ENCODE measurements at regions not wholly inside any gene's neighbourhood (a gene's known extent, or its start where the extent isn't known, plus 50 kb on each side); places are given as distances from the start of the nearest gene placed in this dataset.

- TF ChIP-seq CTCF (conservative IDR thresholded peaks at IDR 0.05; ENCODE audit: low read length): no peak
- no peak overlapping the region for H3K4me3 ChIP-seq (ENCODE audit: low read length)
- DNase-seq (ENCODE audit: low read depth): no peak
Measured at GRCh38 chr12:105464406-105464805, 133.9 kb downstream of the C12orf75 start.

- DNase-seq (ENCODE audit: low read depth): no peak
- no peak for TF ChIP-seq CTCF (conservative IDR thresholded peaks at IDR 0.05; ENCODE audit: low read length)
Measured at GRCh38 chr12:105466231-105466900, 135.9 kb downstream of the C12orf75 start.

GRCh38 chr12:105466901-105467598 is 136.6 kb downstream of the C12orf75 start:
- DNase-seq (ENCODE audit: low read depth): no peak
- TF ChIP-seq CTCF (conservative IDR thresholded peaks at IDR 0.05; ENCODE audit: low read length): no peak
- no peak overlapping the region for H3K4me3 ChIP-seq (ENCODE audit: low read length)

More at GRCh38 chr12:105466231-105466900, 135.9 kb downstream of the C12orf75 start:
- H3K4me3 ChIP-seq (ENCODE audit: low read length): no peak overlapping the region

- DNase-seq (ENCODE audit: low read depth): no peak
- TF ChIP-seq CTCF (conservative IDR thresholded peaks at IDR 0.05; ENCODE audit: low read length): no peak
- H3K4me3 ChIP-seq (ENCODE audit: low read length): no peak overlapping the region
Measured at GRCh38 chr12:105467710-105468366, 137.3 kb downstream of the C12orf75 start.

GRCh38 chr12:105468464-105468863 is 138.0 kb downstream of the C12orf75 start:
- no peak for TF ChIP-seq CTCF (conservative IDR thresholded peaks at IDR 0.05; ENCODE audit: low read length)
- no peak overlapping the region for H3K4me3 ChIP-seq (ENCODE audit: low read length)
- DNase-seq (ENCODE audit: low read depth): no peak

GRCh38 chr12:105469211-105469610 is 138.7 kb downstream of the C12orf75 start:
- no peak overlapping the region for H3K4me3 ChIP-seq (ENCODE audit: low read length)
- no peak for DNase-seq (ENCODE audit: low read depth)
- no peak for TF ChIP-seq CTCF (conservative IDR thresholded peaks at IDR 0.05; ENCODE audit: low read length)

All from AG10803 (cell line).